Naive B cell (primary cell): ENCODE measurements at regions not wholly inside any gene's neighbourhood (a gene's known extent, or its start where the extent isn't known, plus 50 kb on each side); places are given as distances from the start of the nearest gene placed in this dataset.

Experiments used
- ATAC-seq, 2 donors: fragments of 150-1000 bp; cut with Tn5 transposase; 2 replicates each; pipeline ENCODE4 v1.10.0; 2021; ENCODE audit warnings: low read depth in 2 of 2, mild to moderate bottlenecking in 2 of 2, moderate library complexity in 2 of 2
- DNase-seq: peaks from one replicate; pipeline ENCODE4 v3.0.0; 2022
- H3K27ac Mint-ChIP-seq, 6 donors: one replicate each; pipeline ENCODE4 v1.8.0; 2020 to 2022; ENCODE audit warnings: mild to moderate bottlenecking in 6 of 6, mixed read lengths in 6 of 6, moderate library complexity in 5 of 6, inconsistent platforms in 2 of 6
- H3K27me3 Mint-ChIP-seq, 3 donors: one replicate each; pipeline ENCODE4 v1.8.0; 2021 to 2022; ENCODE audit warnings: mixed read lengths in 3 of 3, mild to moderate bottlenecking in 1 of 3
- H3K36me3 Mint-ChIP-seq, 2 donors: one replicate each; pipeline ENCODE4 v1.8.0; 2020 to 2022; ENCODE audit warnings: mixed read lengths in 2 of 2, inconsistent platforms in 1 of 2, mild to moderate bottlenecking in 1 of 2
- H3K4me1 Mint-ChIP-seq, 3 donors: one replicate each; pipeline ENCODE4 v1.8.0; 2020 to 2022; ENCODE audit warnings: mixed read lengths in 3 of 3, inconsistent platforms in 1 of 3, mild to moderate bottlenecking in 1 of 3, moderate library complexity in 1 of 3
- H3K4me3 Mint-ChIP-seq, 8 donors: one replicate each; pipeline ENCODE4 v1.8.0; 2020 to 2022; ENCODE audit warnings: mild to moderate bottlenecking in 8 of 8, mixed read lengths in 8 of 8, moderate library complexity in 8 of 8, inconsistent platforms in 2 of 8
- H3K9me3 Mint-ChIP-seq, 7 donors: one replicate each; pipeline ENCODE4 v1.8.0; 2020 to 2022; ENCODE audit warnings: mixed read lengths in 7 of 7, mild to moderate bottlenecking in 5 of 7, inconsistent platforms in 2 of 7, moderate library complexity in 1 of 7

DNA sequence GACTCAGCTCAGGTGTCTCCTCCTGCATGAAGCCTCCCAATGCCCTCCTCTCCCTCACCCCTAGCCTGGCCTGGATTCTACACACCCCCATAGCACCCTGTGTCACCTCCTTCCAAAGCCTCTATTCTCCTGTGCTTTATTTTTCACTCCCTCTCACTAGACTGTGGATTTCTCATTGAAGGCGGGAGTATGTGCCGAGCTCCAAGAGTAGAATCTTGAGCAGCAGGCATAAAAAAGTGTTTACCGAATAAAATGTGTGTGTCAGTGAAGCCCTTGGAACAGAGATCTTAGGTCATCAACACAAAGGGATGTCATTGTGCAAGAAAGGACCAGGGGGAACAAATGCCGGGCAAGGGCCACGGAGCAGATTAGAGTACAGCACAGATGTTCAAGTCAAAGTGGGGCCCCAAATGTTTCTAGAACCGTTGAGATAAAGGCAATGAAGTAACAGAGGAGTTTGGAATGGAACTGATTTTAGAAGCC, 106.1 kb upstream of the TMEM170B start:
- Mint-ChIP-seq H3K4me3 (peak overlapping the region in 1 of 8 donors; percentile 37), H3K36me3 (no peaks in the 10 kb centered on the region), H3K27me3 (no peaks in the 10 kb centered on the region), H3K27ac (peak overlapping the region in 2 of 6 donors; percentile 4 to 53), H3K4me1 (peaks cover 41 to 57% (median 50%) of the 10 kb centered on the region in 3 donors), H3K9me3 (peaks cover 0 to 4% (median 0%) of the 10 kb centered on the region in 7 donors)
- ATAC-seq (no peak), DNase-seq (no peak)

DNA sequence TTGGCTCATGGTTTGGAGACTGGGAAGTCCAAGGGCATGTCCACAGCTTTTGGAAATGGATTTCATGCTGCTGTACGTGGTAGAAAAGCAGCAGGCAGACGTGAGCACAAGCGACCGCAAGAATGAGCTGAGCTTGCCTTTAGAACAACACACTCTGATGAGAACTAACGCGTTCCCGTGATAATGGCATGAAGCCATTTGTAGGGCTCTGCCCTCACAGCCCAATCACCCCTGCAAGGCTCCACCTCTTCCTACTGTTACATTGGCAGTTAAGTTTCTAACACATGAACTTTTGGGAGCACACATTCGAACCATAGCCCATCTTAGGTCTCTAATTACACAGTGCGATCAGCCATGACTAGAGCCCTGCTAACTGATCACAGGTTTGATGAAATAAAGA, 107.5 kb upstream of the TMEM170B start:
- DNase-seq (no peak), ATAC-seq (no peak)
- Mint-ChIP-seq H3K27me3 (no peaks in the 10 kb centered on the region), H3K4me3 (peak overlapping the region in 1 of 8 donors; percentile 21), H3K9me3 (peaks cover 0 to 4% (median 0%) of the 10 kb centered on the region in 7 donors), H3K4me1 (peaks cover 47 to 59% (median 56%) of the 10 kb centered on the region in 3 donors), H3K36me3 (no peaks in the 10 kb centered on the region), H3K27ac (peak overlapping the region in 3 of 6 donors; percentile 70 to 86 (median 71))

GRCh38 chr6:11429577-11429976, 108.0 kb upstream of the TMEM170B start:
- no peak for DNase-seq
- peak overlapping the region in 5 of 8 donors; percentile 30 to 77 (median 60) for H3K4me3 Mint-ChIP-seq
- H3K36me3 Mint-ChIP-seq, result no peaks in the 10 kb centered on the region
- H3K27me3 Mint-ChIP-seq, result no peaks in the 10 kb centered on the region
- H3K4me1 Mint-ChIP-seq, result peaks cover 47 to 59% (median 56%) of the 10 kb centered on the region in 3 donors
- H3K9me3 Mint-ChIP-seq, result peaks cover 0 to 4% (median 0%) of the 10 kb centered on the region in 7 donors
- ATAC-seq, result peak; percentile 6 to 36
- peak overlapping the region; percentile 21 to 95 (median 74) for H3K27ac Mint-ChIP-seq

- Mint-ChIP-seq H3K27ac (peak overlapping the region in 5 of 6 donors; percentile 62 to 95 (median 86)), H3K36me3 (no peaks in the 10 kb centered on the region), H3K4me3 (peak overlapping the region in 6 of 8 donors; percentile 30 to 77 (median 60)), H3K27me3 (no peaks in the 10 kb centered on the region), H3K4me1 (peaks cover 52 to 59% (median 56%) of the 10 kb centered on the region in 3 donors), H3K9me3 (peaks cover 0 to 4% (median 0%) of the 10 kb centered on the region in 7 donors)
- DNase-seq (no peak), ATAC-seq (peak; percentile 28 to 43)
Measured at GRCh38 chr6:11428895-11429294, 108.7 kb upstream of the TMEM170B start.

GRCh38 chr6:11428371-11428770, 109.2 kb upstream of the TMEM170B start:
- Mint-ChIP-seq H3K4me1 (peaks cover 54 to 59% (median 54%) of the 10 kb centered on the region in 3 donors), H3K27ac (peak overlapping the region; percentile 47 to 96 (median 92)), H3K9me3 (peaks cover 0 to 4% (median 0%) of the 10 kb centered on the region in 7 donors), H3K36me3 (no peaks in the 10 kb centered on the region), H3K4me3 (peak overlapping the region in 7 of 8 donors; percentile 30 to 77 (median 53)), H3K27me3 (no peaks in the 10 kb centered on the region)
- ATAC-seq (peak; percentile 43 to 58), DNase-seq (no peak)

DNA sequence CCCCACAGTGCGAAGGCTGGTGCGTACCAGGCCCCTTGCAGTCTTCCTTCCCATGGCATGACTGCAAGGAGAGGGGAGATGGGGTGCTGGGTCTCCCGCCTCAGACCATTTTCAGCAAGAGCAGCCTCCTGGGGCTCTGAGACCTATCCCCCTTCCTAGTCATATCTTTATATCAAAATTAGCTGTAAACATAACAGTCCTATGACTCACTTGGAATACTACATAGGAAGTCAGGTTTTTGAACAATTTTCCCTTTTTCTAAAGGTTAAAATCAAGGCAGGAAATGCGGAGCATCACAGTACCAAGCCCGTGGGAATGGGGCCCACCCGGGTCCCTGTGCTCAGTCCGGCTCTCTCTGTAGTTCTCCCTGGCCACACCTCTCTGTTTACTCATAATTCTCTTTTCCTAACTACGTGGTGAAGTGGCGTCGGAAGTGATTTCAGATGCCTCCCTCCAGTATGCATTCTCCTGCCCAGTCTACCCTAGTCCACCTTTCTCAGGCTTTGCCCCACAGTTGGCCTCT, 109.8 kb upstream of the TMEM170B start:
- ATAC-seq, result no peak

DNA sequence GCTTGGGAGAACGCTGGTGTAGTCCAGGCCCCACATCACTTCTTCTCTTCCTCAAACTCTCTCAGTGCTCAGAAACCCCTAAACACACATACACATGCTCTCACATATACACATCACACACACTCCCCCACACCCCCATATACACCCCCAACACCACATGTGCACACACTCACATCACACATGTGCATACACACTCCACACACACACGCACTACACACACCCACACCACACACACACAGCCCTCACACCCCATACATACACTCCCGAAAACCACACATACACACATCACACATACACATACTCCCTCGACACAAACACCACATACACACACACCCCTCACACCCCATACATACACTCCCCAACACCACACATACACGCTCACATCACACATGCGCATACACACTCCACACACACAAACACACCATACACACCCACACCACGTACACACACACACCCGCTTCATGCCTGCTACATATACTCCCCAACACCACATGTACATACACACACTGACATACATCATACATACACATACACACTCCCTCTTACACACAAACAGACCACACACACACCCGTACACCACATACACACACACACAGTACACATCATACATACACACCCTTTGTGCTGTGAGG, 110.3 kb upstream of the TMEM170B start:
- DNase-seq (no peak), ATAC-seq (no peak)
- Mint-ChIP-seq H3K4me3 (peak overlapping the region in 1 of 8 donors; percentile 55), H3K27ac (peak overlapping the region in 4 of 6 donors; percentile 28 to 86 (median 64)), H3K9me3 (peaks cover 0 to 4% (median 0%) of the 10 kb centered on the region in 7 donors), H3K36me3 (no peaks in the 10 kb centered on the region), H3K4me1 (peaks cover 50 to 58% (median 54%) of the 10 kb centered on the region in 3 donors), H3K27me3 (no peaks in the 10 kb centered on the region)

More for the DNA sequence above, 109.8 kb upstream of the TMEM170B start:
- Mint-ChIP-seq H3K36me3 (no peaks in the 10 kb centered on the region), H3K4me1 (peaks cover 50 to 58% (median 54%) of the 10 kb centered on the region in 3 donors), H3K27me3 (no peaks in the 10 kb centered on the region), H3K27ac (peak overlapping the region in 5 of 6 donors; percentile 21 to 96 (median 90)), H3K4me3 (peak overlapping the region in 4 of 8 donors; percentile 30 to 77 (median 64)), H3K9me3 (peaks cover 0 to 4% (median 0%) of the 10 kb centered on the region in 7 donors)
- DNase-seq, result no peak

DNA sequence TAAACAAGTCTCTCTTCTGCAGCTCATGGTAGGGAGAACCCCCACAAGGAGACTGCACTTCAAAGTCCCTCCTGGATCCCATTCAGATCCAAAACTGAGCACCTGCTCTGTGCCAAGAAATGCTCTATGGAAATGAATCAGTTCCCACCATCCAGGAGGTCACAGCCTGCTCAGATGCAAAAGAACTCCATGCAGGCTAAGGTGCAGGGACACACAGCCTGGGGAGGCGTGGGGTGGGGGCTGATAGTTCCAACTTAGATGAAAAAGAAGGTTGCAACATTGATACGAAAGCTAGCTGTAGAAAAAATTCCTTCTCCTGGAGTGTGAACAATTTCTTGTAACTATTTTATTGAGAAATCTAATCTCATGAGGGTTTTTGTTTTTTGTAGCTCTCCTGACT, 111.0 kb upstream of the TMEM170B start:
- Mint-ChIP-seq H3K4me3 (no peak overlapping the region), H3K4me1 (peaks cover 50 to 56% (median 54%) of the 10 kb centered on the region in 3 donors), H3K36me3 (no peaks in the 10 kb centered on the region), H3K27me3 (no peaks in the 10 kb centered on the region), H3K27ac (peak overlapping the region in 1 of 6 donors; percentile 70), H3K9me3 (peaks cover 0 to 4% (median 0%) of the 10 kb centered on the region in 7 donors)
- DNase-seq, result no peak
- ATAC-seq, result no peak

GRCh38 chr6:11425876-11426275, 111.7 kb upstream of the TMEM170B start:
- no peak for ATAC-seq
- Mint-ChIP-seq H3K36me3 (peaks cover 0 to 3% of the 10 kb centered on the region in 2 donors), H3K4me1 (peaks cover 48 to 49% (median 49%) of the 10 kb centered on the region in 3 donors), H3K4me3 (no peak overlapping the region), H3K27me3 (no peaks in the 10 kb centered on the region), H3K27ac (peak overlapping the region in 1 of 6 donors; percentile 24), H3K9me3 (peaks cover 0 to 4% (median 2%) of the 10 kb centered on the region in 7 donors)
- DNase-seq, result no peak

DNA sequence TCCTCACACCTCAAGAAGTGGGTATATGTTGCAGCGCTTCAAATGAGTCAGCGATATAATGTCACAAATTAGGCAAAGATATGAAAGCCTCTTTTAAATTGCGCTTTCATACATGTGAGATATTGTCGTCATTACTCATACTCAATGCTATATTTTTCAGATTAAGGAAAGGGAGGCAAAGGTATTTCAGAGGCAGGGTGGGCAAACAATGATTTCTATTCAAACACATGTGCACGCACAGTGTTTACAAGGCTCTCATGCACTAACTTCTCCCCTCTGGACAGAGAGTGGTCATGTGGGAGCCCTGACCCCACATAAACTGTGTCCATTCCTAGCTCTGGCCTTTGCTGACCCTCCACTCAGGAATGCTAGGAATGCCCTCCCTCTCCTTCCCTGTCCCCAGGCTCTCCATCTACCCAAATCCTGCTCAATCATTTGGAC, 112.1 kb upstream of the TMEM170B start:
- ATAC-seq (no peak), DNase-seq (no peak)
- Mint-ChIP-seq H3K4me3 (no peak overlapping the region), H3K27me3 (no peaks in the 10 kb centered on the region), H3K27ac (no peak overlapping the region), H3K9me3 (peaks cover 0 to 6% (median 4%) of the 10 kb centered on the region in 7 donors), H3K36me3 (peaks cover 0 to 7% of the 10 kb centered on the region in 2 donors), H3K4me1 (peaks cover 45 to 47% (median 46%) of the 10 kb centered on the region in 3 donors)

- Mint-ChIP-seq H3K4me3 (no peak overlapping the region), H3K4me1 (peaks cover 36 to 42% (median 39%) of the 10 kb centered on the region in 3 donors), H3K27ac (no peak overlapping the region), H3K36me3 (peaks cover 0 to 10% of the 10 kb centered on the region in 2 donors), H3K27me3 (no peaks in the 10 kb centered on the region), H3K9me3 (peaks cover 0 to 8% (median 5%) of the 10 kb centered on the region in 7 donors)
- no peak for DNase-seq
- no peak for ATAC-seq
Measured at GRCh38 chr6:11424395-11425034, 113.0 kb upstream of the TMEM170B start.

DNA sequence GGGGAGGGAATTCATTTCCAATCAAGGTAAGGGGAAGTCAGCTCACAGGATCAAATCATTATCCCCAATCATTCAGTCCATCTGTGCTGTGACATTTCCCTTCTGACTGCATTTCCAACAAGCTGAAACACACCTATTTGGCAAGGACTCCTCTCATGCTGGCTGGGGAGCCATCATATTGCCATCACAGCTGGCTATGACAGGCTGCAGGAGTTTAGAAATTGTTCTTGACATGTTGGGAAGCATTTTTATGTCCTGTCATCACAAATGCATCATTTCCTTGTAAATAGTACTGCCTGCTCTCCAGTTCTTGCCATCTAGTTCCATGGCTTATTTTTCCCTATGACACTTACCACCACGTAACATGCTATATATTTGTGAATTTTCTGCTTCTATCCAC, 113.9 kb upstream of the TMEM170B start:
- ATAC-seq (no peak), DNase-seq (no peak)
- H3K27me3 Mint-ChIP-seq, result no peaks in the 10 kb centered on the region
- peaks cover 0 to 8% (median 5%) of the 10 kb centered on the region in 7 donors for H3K9me3 Mint-ChIP-seq
- peaks cover 0 to 10% of the 10 kb centered on the region in 2 donors for H3K36me3 Mint-ChIP-seq
- H3K27ac Mint-ChIP-seq, result peak overlapping the region in 1 of 6 donors; percentile 10
- peaks cover 27 to 34% (median 34%) of the 10 kb centered on the region in 3 donors for H3K4me1 Mint-ChIP-seq
- H3K4me3 Mint-ChIP-seq, result no peak overlapping the region

- no peak for DNase-seq
- Mint-ChIP-seq H3K27me3 (no peaks in the 10 kb centered on the region), H3K9me3 (peaks cover under 1 to 8% (median 5%) of the 10 kb centered on the region in 7 donors), H3K4me1 (peaks cover 21 to 30% (median 28%) of the 10 kb centered on the region in 3 donors), H3K4me3 (no peak overlapping the region), H3K36me3 (peaks cover 0 to 10% of the 10 kb centered on the region in 2 donors), H3K27ac (no peak overlapping the region)
- ATAC-seq, result no peak
Measured at GRCh38 chr6:11423072-11423471, 114.5 kb upstream of the TMEM170B start.
